ENCODE measurements at regions not wholly inside any gene's neighbourhood (a gene's known extent, or its start where the extent isn't known, plus 50 kb on each side); places are given as distances from the start of the nearest gene placed in this dataset.

DNA sequence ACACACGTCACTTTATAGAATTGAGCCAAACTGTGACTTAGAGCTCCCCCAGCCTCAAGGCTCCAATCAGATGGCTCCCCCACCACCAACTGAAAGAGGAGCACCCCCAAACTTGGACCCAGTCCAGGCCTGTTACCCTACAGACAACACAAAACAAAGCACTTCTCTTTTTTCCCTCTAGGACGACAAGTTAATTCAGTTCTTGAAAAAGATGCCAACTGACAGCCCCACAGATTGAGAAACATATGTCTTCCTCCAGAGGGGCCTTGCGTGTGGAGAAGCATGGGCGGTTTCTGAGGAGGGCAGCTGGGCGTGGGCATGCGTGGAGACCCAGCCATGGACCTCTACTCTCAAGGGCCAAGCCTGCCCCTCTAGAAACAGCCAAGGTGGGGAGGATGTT lies 229.5 kb downstream of the SHQ1 start:
- intact Hi-C loops (cut with DNase I; ENCODE audit: low total_unique reads) (no loop called here), in situ Hi-C loops (cut with MboI; ENCODE audit: low pct_ligation_motif_present in 1 of 4, low pct_unique_long_range_greater_than_20kb in 1 of 4, low sequenced_read_pairs in 3 of 4) (no loop called here)
- Histone ChIP-seq H3K9me3 (no peaks in the 10 kb centered on the region), H3K27me3 (no peaks in the 10 kb centered on the region), H3K27ac (no peak overlapping the region), H3K4me1 (no peaks in the 10 kb centered on the region), H3K4me3 (no peak overlapping the region), H3K36me3 (no peaks in the 10 kb centered on the region)
- DNase-seq, result no peak
- TF ChIP-seq POLR2AphosphoS5 (IDR thresholded peaks at IDR 0.05) (no peak), POLR2A (IDR thresholded peaks at IDR 0.05) (no peak), EP300 (IDR thresholded peaks at IDR 0.05; ENCODE audit: low read depth) (no peak)
- TF ChIP-seq, protein P1, sequence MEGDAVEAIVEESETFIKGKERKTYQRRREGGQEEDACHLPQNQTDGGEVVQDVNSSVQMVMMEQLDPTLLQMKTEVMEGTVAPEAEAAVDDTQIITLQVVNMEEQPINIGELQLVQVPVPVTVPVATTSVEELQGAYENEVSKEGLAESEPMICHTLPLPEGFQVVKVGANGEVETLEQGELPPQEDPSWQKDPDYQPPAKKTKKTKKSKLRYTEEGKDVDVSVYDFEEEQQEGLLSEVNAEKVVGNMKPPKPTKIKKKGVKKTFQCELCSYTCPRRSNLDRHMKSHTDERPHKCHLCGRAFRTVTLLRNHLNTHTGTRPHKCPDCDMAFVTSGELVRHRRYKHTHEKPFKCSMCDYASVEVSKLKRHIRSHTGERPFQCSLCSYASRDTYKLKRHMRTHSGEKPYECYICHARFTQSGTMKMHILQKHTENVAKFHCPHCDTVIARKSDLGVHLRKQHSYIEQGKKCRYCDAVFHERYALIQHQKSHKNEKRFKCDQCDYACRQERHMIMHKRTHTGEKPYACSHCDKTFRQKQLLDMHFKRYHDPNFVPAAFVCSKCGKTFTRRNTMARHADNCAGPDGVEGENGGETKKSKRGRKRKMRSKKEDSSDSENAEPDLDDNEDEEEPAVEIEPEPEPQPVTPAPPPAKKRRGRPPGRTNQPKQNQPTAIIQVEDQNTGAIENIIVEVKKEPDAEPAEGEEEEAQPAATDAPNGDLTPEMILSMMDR (IDR thresholded peaks at IDR 0.05), result no peak
- WGBS, 2 donors (ENCODE audit: low coverage in 1 of 2), result 84 to 92% methylated on average over 5 to 6 of the region's 6 CpGs

DNA sequence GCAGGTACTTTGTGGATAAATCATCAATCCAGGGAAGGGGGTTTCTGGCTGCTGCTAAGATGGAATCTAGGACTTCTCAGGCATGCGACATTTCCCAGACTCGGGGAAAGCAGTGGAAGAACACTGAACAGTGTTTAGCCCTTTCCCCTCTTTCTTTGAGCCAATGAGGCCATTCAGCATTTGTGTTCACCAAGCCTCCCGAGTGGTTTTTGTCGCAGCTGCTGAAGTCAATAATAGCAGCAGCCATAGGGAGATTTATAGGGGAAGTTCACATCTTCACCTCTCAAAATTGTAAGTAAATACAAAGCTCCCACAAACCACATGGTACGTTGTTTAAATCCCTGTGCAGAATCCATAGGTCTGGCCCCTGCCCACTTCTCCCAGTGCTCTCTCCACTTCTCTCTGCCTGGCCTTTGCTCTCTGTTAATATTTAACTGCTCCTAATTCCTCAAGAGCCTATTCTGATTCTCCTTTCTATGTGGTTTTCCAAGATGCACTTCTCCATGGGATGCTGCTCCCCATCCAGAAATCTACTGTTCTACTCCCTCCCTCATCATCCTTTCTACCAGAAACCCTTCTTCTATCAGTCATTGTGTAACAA lies 230.7 kb downstream of the SHQ1 start:
- Histone ChIP-seq H3K4me3 (no peak overlapping the region), H3K9me3 (no peaks in the 10 kb centered on the region), H3K36me3 (no peaks in the 10 kb centered on the region), H3K27ac (no peak overlapping the region), H3K4me1 (no peaks in the 10 kb centered on the region), H3K27me3 (no peaks in the 10 kb centered on the region)
- in situ Hi-C loops (cut with MboI; ENCODE audit: low pct_ligation_motif_present in 1 of 4, low pct_unique_long_range_greater_than_20kb in 1 of 4, low sequenced_read_pairs in 3 of 4) (no loop called here), intact Hi-C loops (cut with DNase I; ENCODE audit: low total_unique reads) (no loop called here)
- DNase-seq, result no peak
- TF ChIP-seq, protein P1 (IDR thresholded peaks at IDR 0.05), result no peak
- no peak for TF ChIP-seq EP300 (IDR thresholded peaks at IDR 0.05; ENCODE audit: low read depth)
- no peak for TF ChIP-seq POLR2A (IDR thresholded peaks at IDR 0.05)
- no peak for TF ChIP-seq POLR2AphosphoS5 (IDR thresholded peaks at IDR 0.05)
- 67 to 83% methylated on average over 1 to 5 of the region's 5 CpGs for WGBS, 2 donors (ENCODE audit: low coverage in 1 of 2)

DNA sequence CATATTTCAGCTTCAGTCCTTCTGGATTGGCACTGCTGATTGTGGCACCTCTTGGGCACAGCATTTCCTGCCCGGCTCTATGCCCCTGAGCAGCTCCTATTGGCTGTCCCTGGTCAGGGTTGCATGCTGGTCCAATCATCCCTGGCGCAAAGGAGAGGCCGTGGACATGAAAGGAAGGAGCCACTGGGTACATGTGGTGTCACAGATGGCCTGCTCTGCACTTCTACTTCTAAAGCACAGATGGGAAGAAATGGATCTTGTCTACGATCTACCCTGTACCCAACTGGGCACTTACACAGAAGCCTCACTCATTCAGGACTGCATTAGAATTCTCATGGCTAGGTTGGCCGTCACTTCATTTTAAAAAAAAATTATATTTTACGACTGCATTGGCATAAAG lies 232.5 kb downstream of the SHQ1 start:
- Histone ChIP-seq H3K36me3 (no peaks in the 10 kb centered on the region), H3K27me3 (no peaks in the 10 kb centered on the region), H3K4me1 (no peaks in the 10 kb centered on the region), H3K27ac (no peak overlapping the region), H3K9me3 (no peaks in the 10 kb centered on the region), H3K4me3 (no peak overlapping the region)
- no peak for DNase-seq
- in situ Hi-C loops (cut with MboI; ENCODE audit: low pct_ligation_motif_present in 1 of 4, low pct_unique_long_range_greater_than_20kb in 1 of 4, low sequenced_read_pairs in 3 of 4), result no loop called here
- WGBS, 2 donors (ENCODE audit: low coverage in 1 of 2), result 86 to 94% methylated on average over 3 to 6 of the region's 6 CpGs
- intact Hi-C loops (cut with DNase I; ENCODE audit: low total_unique reads), result no loop called here
- TF ChIP-seq POLR2AphosphoS5 (IDR thresholded peaks at IDR 0.05) (no peak), EP300 (IDR thresholded peaks at IDR 0.05; ENCODE audit: low read depth) (no peak), POLR2A (IDR thresholded peaks at IDR 0.05) (no peak)
- TF ChIP-seq, protein P1 (IDR thresholded peaks at IDR 0.05), result no peak

DNA sequence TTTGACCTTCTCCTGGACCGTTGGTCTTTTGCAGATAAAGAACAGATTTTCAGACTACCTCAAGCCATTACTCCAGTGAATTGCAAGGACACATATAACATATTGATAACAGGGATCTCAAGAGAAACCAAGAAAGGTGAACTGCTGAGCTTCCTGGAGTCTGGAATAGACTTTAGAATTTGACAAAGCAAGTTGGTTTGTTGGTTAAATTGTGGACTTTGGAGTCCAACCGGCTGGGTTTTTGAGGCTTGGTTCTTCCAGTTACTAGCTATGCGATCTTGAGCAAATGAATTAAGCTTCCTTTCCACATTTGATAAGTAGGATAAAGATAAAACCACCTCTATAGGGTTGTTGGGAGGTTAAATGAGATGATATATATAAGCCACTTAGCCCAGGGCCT lies 233.1 kb downstream of the SHQ1 start:
- TF ChIP-seq, protein P1 (IDR thresholded peaks at IDR 0.05), result no peak
- no peaks in the 10 kb centered on the region for H3K9me3 ChIP-seq
- no peak for DNase-seq
- H3K4me3 ChIP-seq, result no peak overlapping the region
- intact Hi-C loops (cut with DNase I; ENCODE audit: low total_unique reads), result no loop called here
- H3K27ac ChIP-seq, result no peak overlapping the region
- no peaks in the 10 kb centered on the region for H3K4me1 ChIP-seq
- H3K36me3 ChIP-seq, result no peaks in the 10 kb centered on the region
- no peaks in the 10 kb centered on the region for H3K27me3 ChIP-seq
- WGBS, 2 donors (ENCODE audit: low coverage in 1 of 2), result 58 to 83% methylated on average over 2 to 3 of the region's 3 CpGs
- in situ Hi-C loops (cut with MboI; ENCODE audit: low pct_ligation_motif_present in 1 of 4, low pct_unique_long_range_greater_than_20kb in 1 of 4, low sequenced_read_pairs in 3 of 4), result no loop called here

Data from transverse colon (tissue), 4 donors.